ENCODE measurements at regions not wholly inside any gene's neighbourhood (a gene's known extent, or its start where the extent isn't known, plus 50 kb on each side); places are given as distances from the start of the nearest gene placed in this dataset.

DNA sequence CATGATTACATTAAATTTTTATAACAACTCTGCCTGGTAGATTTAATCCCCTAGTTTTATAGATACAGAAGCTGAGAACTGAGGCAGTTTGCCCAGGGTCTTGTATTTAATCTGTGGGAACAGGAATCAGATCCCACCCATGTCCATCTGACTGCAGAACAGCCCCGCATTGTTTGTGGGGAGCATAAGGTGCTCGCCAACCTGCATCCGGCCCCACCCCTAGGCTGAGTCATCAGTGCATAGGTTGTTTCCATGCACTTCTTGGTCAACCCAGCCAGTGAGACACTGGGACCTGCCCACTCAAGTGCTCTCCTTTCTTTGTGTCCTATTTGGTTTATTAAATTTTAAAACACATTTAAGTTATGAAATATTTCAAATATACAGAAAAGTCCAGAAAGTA is 266.2 kb downstream of the OPA1 start:
- peaks cover 55% of the 10 kb centered on the region for H3K4me1 ChIP-seq (ENCODE audit: insufficient read depth, low read length, poor library complexity, severe bottlenecking)
- no peak overlapping the region for H3K4me3 ChIP-seq (ENCODE audit: low read length, poor library complexity, severe bottlenecking)
- no peaks in the 10 kb centered on the region for H4K20me1 ChIP-seq (ENCODE audit: insufficient read depth, low read length, poor library complexity, severe bottlenecking)
- no peaks in the 10 kb centered on the region for H3K36me3 ChIP-seq (ENCODE audit: insufficient read depth, low read length)
- H3K9ac ChIP-seq (ENCODE audit: low read depth, low read length, poor library complexity, severe bottlenecking), result no peak overlapping the region
- no peak overlapping the region for H2AFZ ChIP-seq (ENCODE audit: low read length)
- no peaks in the 10 kb centered on the region for H3K9me3 ChIP-seq (ENCODE audit: insufficient read depth, low read depth, low read length)
- H3K4me2 ChIP-seq (ENCODE audit: low read depth, low read length, poor library complexity, severe bottlenecking), result no peak overlapping the region
- no peaks in the 10 kb centered on the region for H3K9me2 ChIP-seq (replicated peaks; ENCODE audit: low read depth, low read length)
- no peak for TF ChIP-seq EZH2phosphoT487 (IDR thresholded peaks at IDR 0.05; ENCODE audit: borderline replicate concordance)
- TF ChIP-seq, protein P1, sequence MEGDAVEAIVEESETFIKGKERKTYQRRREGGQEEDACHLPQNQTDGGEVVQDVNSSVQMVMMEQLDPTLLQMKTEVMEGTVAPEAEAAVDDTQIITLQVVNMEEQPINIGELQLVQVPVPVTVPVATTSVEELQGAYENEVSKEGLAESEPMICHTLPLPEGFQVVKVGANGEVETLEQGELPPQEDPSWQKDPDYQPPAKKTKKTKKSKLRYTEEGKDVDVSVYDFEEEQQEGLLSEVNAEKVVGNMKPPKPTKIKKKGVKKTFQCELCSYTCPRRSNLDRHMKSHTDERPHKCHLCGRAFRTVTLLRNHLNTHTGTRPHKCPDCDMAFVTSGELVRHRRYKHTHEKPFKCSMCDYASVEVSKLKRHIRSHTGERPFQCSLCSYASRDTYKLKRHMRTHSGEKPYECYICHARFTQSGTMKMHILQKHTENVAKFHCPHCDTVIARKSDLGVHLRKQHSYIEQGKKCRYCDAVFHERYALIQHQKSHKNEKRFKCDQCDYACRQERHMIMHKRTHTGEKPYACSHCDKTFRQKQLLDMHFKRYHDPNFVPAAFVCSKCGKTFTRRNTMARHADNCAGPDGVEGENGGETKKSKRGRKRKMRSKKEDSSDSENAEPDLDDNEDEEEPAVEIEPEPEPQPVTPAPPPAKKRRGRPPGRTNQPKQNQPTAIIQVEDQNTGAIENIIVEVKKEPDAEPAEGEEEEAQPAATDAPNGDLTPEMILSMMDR (conservative IDR thresholded peaks at IDR 0.05; ENCODE audit: low read length), result no peak
- no peaks in the 10 kb centered on the region for H3K79me2 ChIP-seq (ENCODE audit: insufficient read depth, low read length)
- no peaks in the 10 kb centered on the region for H3F3A ChIP-seq (ENCODE audit: low read depth)
- H3K27me3 ChIP-seq (ENCODE audit: insufficient read depth, low read length, poor library complexity, severe bottlenecking), result no peaks in the 10 kb centered on the region

DNA sequence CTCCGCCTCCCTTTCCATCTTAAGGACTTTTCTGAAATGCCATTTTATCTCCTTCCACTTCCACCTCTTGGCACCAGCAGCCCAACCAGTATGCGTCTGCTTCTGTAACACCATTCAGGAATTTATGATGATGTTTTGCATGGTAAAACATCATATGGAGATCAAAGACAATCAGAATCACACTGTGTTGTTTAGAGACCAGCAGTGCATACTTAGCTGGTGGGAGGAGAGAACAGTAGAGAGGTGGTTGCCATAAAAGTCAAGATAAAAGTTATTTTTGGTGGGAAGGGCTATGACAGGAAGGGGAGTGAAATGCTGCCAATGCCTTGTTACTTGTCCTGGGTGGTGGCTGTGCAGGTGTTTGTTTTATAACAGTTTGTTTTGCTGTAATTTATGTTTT is 268.0 kb downstream of the OPA1 start:
- Histone ChIP-seq H3K36me3 (ENCODE audit: insufficient read depth, low read length) (no peaks in the 10 kb centered on the region), H3K4me1 (ENCODE audit: insufficient read depth, low read length, poor library complexity, severe bottlenecking) (peaks cover 53% of the 10 kb centered on the region)

DNA sequence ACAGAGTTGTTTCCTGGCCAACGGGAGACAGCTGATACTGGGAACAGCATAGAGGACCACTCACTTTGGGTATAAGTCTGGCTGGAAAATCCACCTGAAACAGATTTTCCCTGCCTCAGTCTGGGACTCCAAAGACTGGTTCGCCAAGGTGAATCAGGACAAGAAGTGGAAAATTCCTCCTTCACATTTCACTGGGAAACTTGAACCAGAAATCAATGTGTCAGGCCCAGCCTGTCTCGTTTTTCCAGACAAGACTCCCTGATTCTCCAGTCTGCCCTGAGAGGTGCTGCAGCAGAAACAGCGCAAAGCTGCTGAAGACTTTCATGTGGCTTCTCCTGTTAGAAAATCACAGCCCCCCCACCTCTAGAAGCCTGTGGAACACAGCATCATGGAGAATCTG is 269.8 kb downstream of the OPA1 start:
- no peak overlapping the region for H2AFZ ChIP-seq (ENCODE audit: low read length)
- no peak overlapping the region for H3K9ac ChIP-seq (ENCODE audit: low read depth, low read length, poor library complexity, severe bottlenecking)
- H3K79me2 ChIP-seq (ENCODE audit: insufficient read depth, low read length), result no peaks in the 10 kb centered on the region
- peaks cover 67% of the 10 kb centered on the region for H3K4me1 ChIP-seq (ENCODE audit: insufficient read depth, low read length, poor library complexity, severe bottlenecking)
- H3K4me3 ChIP-seq (ENCODE audit: low read length, poor library complexity, severe bottlenecking), result no peak overlapping the region
- H3K36me3 ChIP-seq (ENCODE audit: insufficient read depth, low read length), result no peaks in the 10 kb centered on the region
- no peaks in the 10 kb centered on the region for H3F3A ChIP-seq (ENCODE audit: low read depth)
- no peaks in the 10 kb centered on the region for H3K9me3 ChIP-seq (ENCODE audit: insufficient read depth, low read depth, low read length)
- no peaks in the 10 kb centered on the region for H4K20me1 ChIP-seq (ENCODE audit: insufficient read depth, low read length, poor library complexity, severe bottlenecking)
- no peak overlapping the region for H3K4me2 ChIP-seq (ENCODE audit: low read depth, low read length, poor library complexity, severe bottlenecking)
- H3K27me3 ChIP-seq (ENCODE audit: insufficient read depth, low read length, poor library complexity, severe bottlenecking), result no peaks in the 10 kb centered on the region
- TF ChIP-seq, protein P1 (conservative IDR thresholded peaks at IDR 0.05; ENCODE audit: low read length), result no peak
- no peak for TF ChIP-seq EZH2phosphoT487 (IDR thresholded peaks at IDR 0.05; ENCODE audit: borderline replicate concordance)
- no peaks in the 10 kb centered on the region for H3K9me2 ChIP-seq (replicated peaks; ENCODE audit: low read depth, low read length)

More for the DNA sequence above, 268.0 kb downstream of the OPA1 start:
- Histone ChIP-seq H3K9me3 (ENCODE audit: insufficient read depth, low read depth, low read length) (no peaks in the 10 kb centered on the region), H4K20me1 (ENCODE audit: insufficient read depth, low read length, poor library complexity, severe bottlenecking) (no peaks in the 10 kb centered on the region), H3K9ac (ENCODE audit: low read depth, low read length, poor library complexity, severe bottlenecking) (no peak overlapping the region), H2AFZ (ENCODE audit: low read length) (peak overlapping the region; percentile 35; the same call in 1 of the 2 replicates), H3K4me2 (ENCODE audit: low read depth, low read length, poor library complexity, severe bottlenecking) (peak overlapping the region; percentile 21), H3F3A (ENCODE audit: low read depth) (no peaks in the 10 kb centered on the region), H3K79me2 (ENCODE audit: insufficient read depth, low read length) (no peaks in the 10 kb centered on the region), H3K27me3 (ENCODE audit: insufficient read depth, low read length, poor library complexity, severe bottlenecking) (no peaks in the 10 kb centered on the region), H3K4me3 (ENCODE audit: low read length, poor library complexity, severe bottlenecking) (no peak overlapping the region), H3K9me2 (replicated peaks; ENCODE audit: low read depth, low read length) (no peaks in the 10 kb centered on the region)
- TF ChIP-seq, protein P1 (conservative IDR thresholded peaks at IDR 0.05; ENCODE audit: low read length), result no peak
- no peak for TF ChIP-seq EZH2phosphoT487 (IDR thresholded peaks at IDR 0.05; ENCODE audit: borderline replicate concordance)
